ENCODE measurements at regions not wholly inside any gene's neighbourhood (a gene's known extent, or its start where the extent isn't known, plus 50 kb on each side); places are given as distances from the start of the nearest gene placed in this dataset.
"Not testable (repeated sequence)": the region's sequence is repeated elsewhere in the genome, so short reads cannot be mapped to it uniquely, and the experiment has no call there.

- DNase-seq (ENCODE audit: low read depth in 2 of 2): no peak
Measured at GRCh38 chr1:58200437-58200836, 346.1 kb downstream of the OMA1 start.

- no peak for DNase-seq (ENCODE audit: low read depth in 2 of 2)
Measured at GRCh38 chr1:58197811-58198210, 348.7 kb downstream of the OMA1 start.

GRCh38 chr1:58190267-58190988, 356.1 kb downstream of the OMA1 start:
- DNase-seq (ENCODE audit: low read depth in 2 of 2): no peak

- no peak for DNase-seq (ENCODE audit: low read depth in 2 of 2)
Measured at GRCh38 chr1:58189453-58189852, 357.1 kb downstream of the OMA1 start.

GRCh38 chr1:58183286-58183685, 363.2 kb downstream of the OMA1 start:
- no peak for DNase-seq (ENCODE audit: low read depth in 2 of 2)

- no peak for DNase-seq (ENCODE audit: low read depth in 2 of 2)
Measured at GRCh38 chr1:58180537-58180936, 366.0 kb downstream of the OMA1 start.

GRCh38 chr1:58169160-58169559, 377.4 kb downstream of the OMA1 start:
- DNase-seq (ENCODE audit: low read depth in 2 of 2): not testable (repeated sequence)

- not testable (repeated sequence) for DNase-seq (ENCODE audit: low read depth in 2 of 2)
Measured at GRCh38 chr1:58167131-58167530, 379.4 kb downstream of the OMA1 start.

- no peak for DNase-seq (ENCODE audit: low read depth in 2 of 2)
Measured at GRCh38 chr1:58166417-58166816, 380.1 kb downstream of the OMA1 start.

GRCh38 chr1:58165073-58165472, 381.5 kb downstream of the OMA1 start:
- no peak for DNase-seq (ENCODE audit: low read depth in 2 of 2)

GRCh38 chr1:58162952-58163550, 383.5 kb downstream of the OMA1 start:
- DNase-seq (ENCODE audit: low read depth in 2 of 2): peak; percentile 73 to 82

- no peak for DNase-seq (ENCODE audit: low read depth in 2 of 2)
Measured at GRCh38 chr1:58159434-58159830, 387.1 kb downstream of the OMA1 start.

GRCh38 chr1:58158506-58159433, 387.8 kb downstream of the OMA1 start:
- DNase-seq (ENCODE audit: low read depth in 2 of 2): no peak

- no peak for DNase-seq (ENCODE audit: low read depth in 2 of 2)
Measured at GRCh38 chr1:58158016-58158415, 388.5 kb downstream of the OMA1 start.

- DNase-seq (ENCODE audit: low read depth in 2 of 2): no peak
Measured at GRCh38 chr1:58157256-58157655, 389.3 kb downstream of the OMA1 start.

- DNase-seq (ENCODE audit: low read depth in 2 of 2): no peak
Measured at GRCh38 chr1:58156831-58157230, 389.7 kb downstream of the OMA1 start.

GRCh38 chr1:58156124-58156468, 390.4 kb downstream of the OMA1 start:
- DNase-seq (ENCODE audit: low read depth in 2 of 2): no peak

- peak; percentile 31 to 37 for DNase-seq (ENCODE audit: low read depth in 2 of 2)
Measured at GRCh38 chr1:58155418-58156123, 391.0 kb downstream of the OMA1 start.

- no peak for DNase-seq (ENCODE audit: low read depth in 2 of 2)
Measured at GRCh38 chr1:58154256-58154655, 392.3 kb downstream of the OMA1 start.

- DNase-seq (ENCODE audit: low read depth in 2 of 2): no peak
Measured at GRCh38 chr1:58152697-58153096, 393.8 kb downstream of the OMA1 start.

- no peak for DNase-seq (ENCODE audit: low read depth in 2 of 2)
Measured at GRCh38 chr1:58149271-58149812, 397.2 kb downstream of the OMA1 start.
